Right lobe of liver (tissue), 4 donors: ENCODE measurements at regions not wholly inside any gene's neighbourhood (a gene's known extent, or its start where the extent isn't known, plus 50 kb on each side); places are given as distances from the start of the nearest gene placed in this dataset.

Experiments
- CTCF ChIP-seq, 4 donors: fragments of 200-600 bp in 3 of 4; fragments of 450-650 bp in 1 of 4; IDR thresholded peaks; one replicate each; pipeline versions ENCODE4 v1.5.1 to v1.8.0; 2016 to 2022; ENCODE audit warnings: antibody characterized with exemption in 4 of 4, mild to moderate bottlenecking in 2 of 4
- POLR2A ChIP-seq: fragments of 450-650 bp; IDR thresholded peaks from one replicate; pipeline ENCODE4 v1.6.1; 2017; ENCODE audit warnings: antibody characterized with exemption, mild to moderate bottlenecking
- donor health status: DM: no; HTN: no; CAD: no.
- donor health status: DM: no; HTN: no; CAD: no.
- donor health status: DM: no; HTN: yes; CAD: no.

GRCh38 chr17:33966410-33967059, 288.6 kb upstream of the CCL2 start:
- no peak for TF ChIP-seq CTCF (IDR thresholded peaks at IDR 0.05)
- no peak for TF ChIP-seq POLR2A
